SK-N-SH (cell line): ENCODE measurements at regions not wholly inside any gene's neighbourhood (a gene's known extent, or its start where the extent isn't known, plus 50 kb on each side); places are given as distances from the start of the nearest gene placed in this dataset.

ENCODE experiments used
- CTCF ChIA-PET: fragments of 300-600, 350-600 bp; formaldehyde crosslinking; extraction: SDS; loops from one replicate; lab custom pipeline; 2021; lab: Yijun Ruan, JAX
- POLR2A ChIA-PET: fragments of 350-600 bp; sonication (Branson Sonifier 250); formaldehyde crosslinking; extraction: SDS; loops from one replicate; lab custom pipeline; 2020; ENCODE audit warnings: antibody characterized with exemption, inconsistent platforms; lab: Yijun Ruan, JAX
- DNase-seq: peaks from one replicate; pipeline ENCODE4 v3.0.0; 2012
- H2AFZ ChIP-seq: fragments of 200-600 bp; sonication (generic); 2 replicates; pipeline ENCODE4 v1.8.1; 2016; ENCODE audit warnings: antibody characterized with exemption, mild to moderate bottlenecking, low read depth
- H3F3A ChIP-seq: fragments of 200-600 bp; sonication (generic); replicated peaks from 2 replicates; pipeline ENCODE3; 2016; ENCODE audit warnings: antibody characterized with exemption, mild to moderate bottlenecking; ENCODE audit not compliant: insufficient read depth
- H3K27ac ChIP-seq, 2 experiments: fragments of 200-500 bp in 1 of 2; fragments of 200-600 bp in 1 of 2; sonication (Bioruptor generic) in 1 of 2; sonication (generic), shearing (Covaris generic) in 1 of 2; 2 replicates each; pipeline versions ENCODE4 v1.5.1 to v1.6.1; 2014 to 2016; ENCODE audit warnings: low read depth in 2 of 2, inconsistent platforms in 1 of 2, low read length in 1 of 2, mild to moderate bottlenecking in 1 of 2, mixed read lengths in 1 of 2
- H3K27me3 ChIP-seq: fragments of 200-600 bp; sonication (generic), shearing (Covaris generic); 2 replicates; pipeline ENCODE4 v1.6.1; 2016; ENCODE audit warnings: mixed run types; ENCODE audit not compliant: insufficient read depth
- H3K36me3 ChIP-seq, 2 experiments: fragments of 200-500 bp in 1 of 2; fragments of 200-600 bp in 1 of 2; sonication (Bioruptor generic) in 1 of 2; sonication (generic) in 1 of 2; replicated peaks in 1 of 2; 2 replicates each; pipeline versions ENCODE3 to v1.5.1; 2014 to 2016; ENCODE audit warnings: low read length in 1 of 2, mild to moderate bottlenecking in 1 of 2; ENCODE audit not compliant: insufficient read depth in 2 of 2, control insufficient read depth in 1 of 2
- H3K4me1 ChIP-seq, 2 experiments: fragments of 200-500 bp in 1 of 2; fragments of 200-600 bp in 1 of 2; sonication (Bioruptor generic) in 1 of 2; sonication (generic), shearing (Covaris generic) in 1 of 2; 2 replicates each; pipeline versions ENCODE4 v1.5.1 to v1.6.1; 2014 to 2016; ENCODE audit warnings: low read depth in 1 of 2, low read length in 1 of 2, mixed run types in 1 of 2; ENCODE audit not compliant: insufficient read depth in 2 of 2, control insufficient read depth in 1 of 2
- H3K4me2 ChIP-seq: fragments of 200-600 bp; sonication (generic), shearing (Covaris generic); 2 replicates; pipeline ENCODE4 v1.6.1; 2017; ENCODE audit warnings: mixed run types
- H3K4me3 ChIP-seq, 2 experiments: fragments of 200-500 bp in 1 of 2; fragments of 200-600 bp in 1 of 2; sonication (Bioruptor generic) in 1 of 2; sonication (generic), shearing (Covaris generic) in 1 of 2; 2 replicates each; pipeline versions ENCODE4 v1.5.1 to v1.8.1; 2014 to 2016; ENCODE audit warnings: low read depth in 2 of 2, inconsistent platforms in 1 of 2, low read length in 1 of 2, mild to moderate bottlenecking in 1 of 2, mixed read lengths in 1 of 2, moderate library complexity in 1 of 2
- H3K79me2 ChIP-seq: fragments of 200-600 bp; sonication (generic); 2 replicates; pipeline ENCODE4 v1.8.1; 2017; ENCODE audit warnings: mild to moderate bottlenecking; ENCODE audit not compliant: insufficient read depth
- H3K9ac ChIP-seq: fragments of 200-600 bp; sonication (generic); 2 replicates; pipeline ENCODE4 v1.6.1; 2017; ENCODE audit warnings: mixed run types
- H3K9me2 ChIP-seq: fragments of 200-600 bp; sonication (generic); 2 replicates; pipeline ENCODE4 v1.6.1; 2017; ENCODE audit warnings: mixed run types
- H3K9me3 ChIP-seq: fragments of 200-600 bp; sonication (generic); 2 replicates; pipeline ENCODE4 v1.6.1; 2017; ENCODE audit warnings: mixed run types, mild to moderate bottlenecking, moderate library complexity
- H4K20me1 ChIP-seq: fragments of 200-600 bp; sonication (generic); 2 replicates; pipeline ENCODE4 v1.6.1; 2017; ENCODE audit warnings: mild to moderate bottlenecking, mixed run types; ENCODE audit not compliant: insufficient read depth
- EP300 ChIP-seq, 2 experiments: IDR thresholded peaks; 2 replicates each; pipeline versions ENCODE4 v1.4.0 to v1.6.1; 2012; ENCODE audit warnings: borderline replicate concordance in 1 of 2, low read depth in 1 of 2, low read length in 1 of 2
- FOSL2 ChIP-seq: IDR thresholded peaks from 2 replicates; pipeline ENCODE4 v1.4.0; 2012; ENCODE audit warnings: low read depth, mild to moderate bottlenecking, moderate library complexity, borderline replicate concordance
- FOXM1 ChIP-seq: IDR thresholded peaks from 2 replicates; pipeline ENCODE4 v1.4.0; 2012; ENCODE audit warnings: low read depth, mild to moderate bottlenecking
- JUND ChIP-seq: IDR thresholded peaks from 2 replicates; pipeline ENCODE4 v1.4.0; 2012
- MEF2A ChIP-seq: IDR thresholded peaks from 2 replicates; pipeline ENCODE4 v1.4.0; 2012; ENCODE audit warnings: low read depth, borderline replicate concordance
- MXI1 ChIP-seq: IDR thresholded peaks from 2 replicates; pipeline ENCODE4 v1.6.1; 2012; ENCODE audit warnings: mild to moderate bottlenecking, low read depth, low read length, improper control_type of control experiment
- NFIC ChIP-seq: IDR thresholded peaks from 2 replicates; pipeline ENCODE4 v1.4.0; 2012; ENCODE audit warnings: borderline replicate concordance
- NRF1 ChIP-seq: IDR thresholded peaks from 2 replicates; pipeline ENCODE4 v1.6.1; 2012; ENCODE audit warnings: low read depth, mild to moderate bottlenecking, low read length
- PBX3 ChIP-seq: IDR thresholded peaks from 2 replicates; pipeline ENCODE4; 2012
- POLR2AphosphoS5 ChIP-seq: IDR thresholded peaks from 2 replicates; pipeline ENCODE4 v1.6.1; 2012; ENCODE audit warnings: low read depth, low read length
- RCOR1 ChIP-seq: fragments of 150-350 bp; IDR thresholded peaks from 2 replicates; pipeline ENCODE4 v1.6.1; 2017; ENCODE audit warnings: antibody characterized with exemption, low read length
- SIN3A ChIP-seq: IDR thresholded peaks from 2 replicates; pipeline ENCODE4 v1.6.1; 2012; ENCODE audit warnings: low read depth, mild to moderate bottlenecking, low read length, moderate library complexity, borderline replicate concordance
- WGBS: methylation state at CpG from one replicate; pipeline ENCODE4 v1.1.6; 2017; ENCODE audit warnings: low lambda C conversion rate; 5-methylcytosine and 5-hydroxymethylcytosine counted together
- TF ChIP-seq, protein P1 (sequence below): IDR thresholded peaks from 2 replicates; pipeline ENCODE4 v1.4.0; 2012; ENCODE audit warnings: low read depth, borderline replicate concordance

- no peak for TF ChIP-seq JUND
- TF ChIP-seq EP300 (IDR thresholded peaks at IDR 0.05; ENCODE audit: borderline replicate concordance in 1 of 2, low read depth in 1 of 2, low read length in 1 of 2), result no peak
- no peak for TF ChIP-seq MEF2A
- no peak for TF ChIP-seq FOSL2
- no peak for TF ChIP-seq SIN3A
- TF ChIP-seq MXI1, result no peak
- TF ChIP-seq RCOR1, result no peak
- TF ChIP-seq FOXM1, result no peak
- TF ChIP-seq, protein P1, sequence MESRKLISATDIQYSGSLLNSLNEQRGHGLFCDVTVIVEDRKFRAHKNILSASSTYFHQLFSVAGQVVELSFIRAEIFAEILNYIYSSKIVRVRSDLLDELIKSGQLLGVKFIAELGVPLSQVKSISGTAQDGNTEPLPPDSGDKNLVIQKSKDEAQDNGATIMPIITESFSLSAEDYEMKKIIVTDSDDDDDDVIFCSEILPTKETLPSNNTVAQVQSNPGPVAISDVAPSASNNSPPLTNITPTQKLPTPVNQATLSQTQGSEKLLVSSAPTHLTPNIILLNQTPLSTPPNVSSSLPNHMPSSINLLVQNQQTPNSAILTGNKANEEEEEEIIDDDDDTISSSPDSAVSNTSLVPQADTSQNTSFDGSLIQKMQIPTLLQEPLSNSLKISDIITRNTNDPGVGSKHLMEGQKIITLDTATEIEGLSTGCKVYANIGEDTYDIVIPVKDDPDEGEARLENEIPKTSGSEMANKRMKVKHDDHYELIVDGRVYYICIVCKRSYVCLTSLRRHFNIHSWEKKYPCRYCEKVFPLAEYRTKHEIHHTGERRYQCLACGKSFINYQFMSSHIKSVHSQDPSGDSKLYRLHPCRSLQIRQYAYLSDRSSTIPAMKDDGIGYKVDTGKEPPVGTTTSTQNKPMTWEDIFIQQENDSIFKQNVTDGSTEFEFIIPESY, result no peak
- no peak for TF ChIP-seq NRF1
- no peaks in the 10 kb centered on the region for H4K20me1 ChIP-seq
- H3K4me1 ChIP-seq, result peaks cover 17 to 29% of the 10 kb centered on the region in 2 experiments
- ChIA-PET POLR2A (no interaction called here), CTCF (no interaction called here)
- H3K4me2 ChIP-seq, result no peak overlapping the region
- no peaks in the 10 kb centered on the region for H3K27me3 ChIP-seq
- H3K27ac ChIP-seq, result peak overlapping the region; percentile 2 to 97; a peak in 3 of 4 replicates
- no peak overlapping the region for H3K9ac ChIP-seq
- H3K36me3 ChIP-seq, result no peaks in the 10 kb centered on the region
- no peak overlapping the region for H2AFZ ChIP-seq
- no peaks in the 10 kb centered on the region for H3K9me2 ChIP-seq
- no peaks in the 10 kb centered on the region for H3K9me3 ChIP-seq
- no peak for DNase-seq
- H3K79me2 ChIP-seq, result no peaks in the 10 kb centered on the region
- 95% methylated on average over 7 of the region's 7 CpGs for WGBS
- peaks cover 47% of the 10 kb centered on the region for H3F3A ChIP-seq
- no peak overlapping the region for H3K4me3 ChIP-seq
Observed at GRCh38 chr5:169352901-169353300, 52.0 kb upstream of the SLIT3 start.

GRCh38 chr5:169351721-169352120 lies 50.8 kb upstream of the SLIT3 start:
- peaks cover 47% of the 10 kb centered on the region for H3F3A ChIP-seq
- TF ChIP-seq NFIC (0 out of 2 replicates have a peak, but pooled peaks have one; percentile 38), PBX3 (no peak), POLR2AphosphoS5 (no peak)
- TF ChIP-seq, all 33 proteins: peak for 1
- Histone ChIP-seq H2AFZ (no peak overlapping the region), H3K9ac (peak overlapping the region; percentile 20; the same call in 1 of the 2 replicates), H3K36me3 (no peaks in the 10 kb centered on the region), H3K9me2 (no peaks in the 10 kb centered on the region), H4K20me1 (no peaks in the 10 kb centered on the region), H3K4me3 (no peak overlapping the region), H3K79me2 (no peaks in the 10 kb centered on the region), H3K9me3 (no peaks in the 10 kb centered on the region), H3K4me2 (peak overlapping the region; percentile 62), H3K27ac (peak overlapping the region; percentile 96 to 97), H3K27me3 (no peaks in the 10 kb centered on the region), H3K4me1 (peaks cover 18 to 32% of the 10 kb centered on the region in 2 experiments)
- ChIA-PET POLR2A (no interaction called here), CTCF (interaction anchor here (1.0 to 1.1 kb wide), 2 partner anchors 15 to 228 kb away, joined by 3 read pairs; no protein-coding TSS in a partner anchor)
- 45% methylated on average over 3 of the region's 3 CpGs for WGBS
- DNase-seq, result no peak
